Cardiac fibroblast (primary cell): ENCODE measurements at regions not wholly inside any gene's neighbourhood (a gene's known extent, or its start where the extent isn't known, plus 50 kb on each side); places are given as distances from the start of the nearest gene placed in this dataset.

Experiments used
- DNase-seq, 2 donors: peaks; one replicate each; pipeline versions ENCODE4 v3.0.0 to v3.0.0-alpha.2; 2010; ENCODE audit warnings: low read depth in 2 of 2
- H3K4me3 ChIP-seq, 2 donors: replicated peaks in 1 of 2; 1 replicate in 1 of 2; 2 replicates in 1 of 2; pipeline ENCODE4 v1.5.1; 2011; ENCODE audit warnings: low read depth in 2 of 2, low read length in 2 of 2, mild to moderate bottlenecking in 2 of 2, moderate library complexity in 1 of 2
- TF ChIP-seq, protein P1 (sequence below): IDR thresholded peaks from one replicate; pipeline ENCODE4 v1.5.1; 2011; ENCODE audit warnings: low read depth, mild to moderate bottlenecking, low read length, inconsistent platforms

DNA sequence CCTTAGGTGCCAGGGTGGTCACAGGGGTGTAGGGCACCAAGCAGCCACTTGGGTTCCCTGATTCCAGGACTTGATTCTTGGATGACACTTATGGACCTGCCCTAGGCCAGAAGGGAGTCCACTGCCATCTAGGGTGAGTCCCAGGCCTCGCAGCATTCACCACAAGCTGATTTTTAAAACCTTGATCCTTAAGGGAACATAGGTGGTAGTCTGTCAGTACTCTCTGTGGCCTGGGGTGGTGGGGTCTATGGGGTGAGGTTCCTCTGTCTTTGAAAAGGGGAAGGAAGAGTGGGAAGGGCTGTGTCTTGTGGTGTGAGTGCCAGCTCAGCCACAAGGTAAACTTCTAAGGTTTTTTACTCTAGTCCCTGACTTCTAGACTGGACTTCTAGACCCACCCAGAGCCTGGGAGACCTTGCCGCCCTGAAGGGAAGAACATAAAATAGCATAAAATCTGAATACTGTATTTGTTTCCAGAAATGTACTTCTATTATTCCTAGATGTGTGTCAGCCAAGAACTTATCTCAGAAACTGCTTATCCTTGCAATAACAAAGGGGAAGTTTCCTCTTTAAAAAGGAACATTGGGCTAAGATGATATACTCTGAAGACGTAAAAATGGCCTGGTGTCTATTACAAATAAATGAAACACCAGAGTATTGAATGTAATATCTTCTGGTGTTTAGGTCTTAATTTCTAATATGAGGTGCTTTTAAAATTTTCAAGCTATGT is 757.3 kb downstream of the LTN1 start:
- DNase-seq, result peak in 1 of 2 donors; percentile 63
- TF ChIP-seq, protein P1, sequence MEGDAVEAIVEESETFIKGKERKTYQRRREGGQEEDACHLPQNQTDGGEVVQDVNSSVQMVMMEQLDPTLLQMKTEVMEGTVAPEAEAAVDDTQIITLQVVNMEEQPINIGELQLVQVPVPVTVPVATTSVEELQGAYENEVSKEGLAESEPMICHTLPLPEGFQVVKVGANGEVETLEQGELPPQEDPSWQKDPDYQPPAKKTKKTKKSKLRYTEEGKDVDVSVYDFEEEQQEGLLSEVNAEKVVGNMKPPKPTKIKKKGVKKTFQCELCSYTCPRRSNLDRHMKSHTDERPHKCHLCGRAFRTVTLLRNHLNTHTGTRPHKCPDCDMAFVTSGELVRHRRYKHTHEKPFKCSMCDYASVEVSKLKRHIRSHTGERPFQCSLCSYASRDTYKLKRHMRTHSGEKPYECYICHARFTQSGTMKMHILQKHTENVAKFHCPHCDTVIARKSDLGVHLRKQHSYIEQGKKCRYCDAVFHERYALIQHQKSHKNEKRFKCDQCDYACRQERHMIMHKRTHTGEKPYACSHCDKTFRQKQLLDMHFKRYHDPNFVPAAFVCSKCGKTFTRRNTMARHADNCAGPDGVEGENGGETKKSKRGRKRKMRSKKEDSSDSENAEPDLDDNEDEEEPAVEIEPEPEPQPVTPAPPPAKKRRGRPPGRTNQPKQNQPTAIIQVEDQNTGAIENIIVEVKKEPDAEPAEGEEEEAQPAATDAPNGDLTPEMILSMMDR, result peak; percentile 16

DNA sequence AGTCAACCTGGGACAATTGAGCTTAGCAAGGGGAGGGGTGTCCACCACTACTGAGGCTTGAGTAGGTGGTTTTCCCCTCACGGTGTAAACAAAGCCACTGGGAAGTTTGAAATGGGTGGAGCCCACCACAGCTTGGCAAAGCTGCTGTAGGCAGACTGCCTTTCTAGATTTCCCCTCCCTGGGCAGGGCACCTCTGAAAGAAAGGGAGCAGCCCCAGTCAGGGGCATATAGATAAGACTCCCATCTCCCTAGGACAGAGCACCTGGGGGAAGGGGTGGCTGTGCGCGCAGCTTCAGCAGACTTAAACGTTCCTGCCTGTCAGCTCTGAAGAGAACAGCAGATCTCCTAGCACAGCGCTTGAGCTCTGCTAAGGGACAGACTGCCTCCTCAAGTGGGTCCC is 758.4 kb downstream of the LTN1 start:
- TF ChIP-seq, protein P1, result no peak
- DNase-seq, result no peak
- H3K4me3 ChIP-seq, result no peak overlapping the region

More for the DNA sequence above, 757.3 kb downstream of the LTN1 start:
- no peak overlapping the region for H3K4me3 ChIP-seq

DNA sequence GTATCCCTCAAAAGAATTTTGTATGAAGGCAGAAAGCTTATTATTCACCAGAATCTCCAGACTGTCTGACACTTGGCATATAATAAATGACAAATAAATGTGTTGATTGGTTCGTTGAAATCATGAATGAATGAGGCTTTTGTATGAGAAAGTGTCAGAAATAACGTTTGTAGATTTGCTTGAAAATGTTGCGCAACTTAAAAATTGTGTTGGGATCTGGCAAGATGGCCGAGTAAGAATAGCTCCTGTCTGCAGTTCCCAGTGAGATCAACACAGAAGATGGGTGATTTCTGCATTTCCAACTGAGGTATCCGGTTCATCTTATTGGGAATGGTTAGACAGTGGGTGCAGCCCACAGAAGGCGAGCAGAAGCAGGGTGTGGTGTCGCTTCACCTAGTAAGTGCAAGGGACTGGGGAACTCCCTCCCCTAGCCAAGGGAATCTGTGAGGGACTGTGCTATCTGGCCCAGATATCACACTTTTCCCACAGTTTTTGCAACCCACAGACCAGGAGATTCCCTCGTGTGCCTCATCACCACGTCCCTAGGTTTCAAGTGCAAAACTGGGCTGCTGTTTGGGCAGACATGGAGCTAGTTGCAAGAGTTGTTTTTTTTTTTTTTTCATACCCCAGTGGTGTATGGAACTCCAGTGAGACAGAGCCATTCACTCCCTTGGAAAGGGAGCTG is 759.0 kb downstream of the LTN1 start:
- no peak for DNase-seq
- no peak overlapping the region for H3K4me3 ChIP-seq
- TF ChIP-seq, protein P1, result no peak

DNA sequence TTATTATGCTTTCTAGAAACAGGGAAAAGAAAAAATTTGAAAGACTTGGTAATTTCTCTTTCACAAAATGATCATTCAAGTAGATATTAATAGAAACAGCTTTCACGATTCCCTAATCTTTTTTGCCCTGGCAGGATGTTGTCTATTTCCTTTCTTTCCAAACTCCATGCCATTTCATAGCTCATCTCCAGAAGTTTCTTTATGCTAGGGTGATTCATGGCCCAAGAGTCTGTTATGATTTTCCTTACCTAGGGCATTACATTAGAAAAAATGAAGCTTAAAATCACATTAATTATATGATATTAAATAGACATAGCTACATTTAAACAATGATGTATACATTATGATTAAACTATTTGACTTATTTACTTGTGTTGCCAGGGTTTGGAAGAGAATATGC is 762.1 kb downstream of the LTN1 start:
- H3K4me3 ChIP-seq, result no peak overlapping the region
- TF ChIP-seq, protein P1, result no peak
- peak; percentile 44 to 60 for DNase-seq

DNA sequence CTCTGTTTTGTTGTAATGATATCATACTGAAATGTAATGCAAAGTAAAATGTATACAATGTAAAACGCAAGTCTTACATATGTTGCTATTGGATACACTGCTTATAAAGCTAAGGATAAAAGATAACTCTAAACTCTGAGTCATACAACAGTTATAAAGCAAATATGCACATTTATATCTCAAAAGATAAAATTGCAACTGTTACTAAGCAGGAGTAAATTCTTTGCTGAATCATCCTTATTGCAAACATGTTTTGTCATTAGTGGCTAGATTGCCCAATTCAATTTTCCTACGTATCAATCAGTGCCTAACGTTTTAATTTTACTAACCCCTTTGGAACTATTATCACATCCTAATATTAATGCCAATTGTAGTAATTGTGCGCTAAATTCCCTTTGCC is 762.9 kb downstream of the LTN1 start:
- DNase-seq, result peak; percentile 87
- TF ChIP-seq, protein P1, result no peak

DNA sequence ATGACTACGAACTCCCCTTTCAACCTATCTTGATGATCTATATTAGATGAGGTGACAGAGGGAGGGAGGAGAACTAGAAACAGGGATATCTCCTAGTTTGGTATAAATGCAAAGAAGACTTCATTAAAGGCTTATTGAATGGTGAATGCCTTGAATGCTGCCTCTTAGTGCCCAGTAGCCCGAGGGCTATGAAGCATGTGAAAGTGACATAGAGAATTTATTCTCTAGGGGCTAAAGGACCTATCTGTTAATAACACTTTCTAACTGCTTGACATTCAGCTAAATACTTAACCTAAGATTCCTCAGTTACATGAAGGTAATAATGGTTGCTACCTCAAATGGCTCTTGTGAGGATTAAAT is 764.1 kb downstream of the LTN1 start:
- TF ChIP-seq, protein P1, result no peak
- no peak overlapping the region for H3K4me3 ChIP-seq
- no peak for DNase-seq

More for the DNA sequence above, 762.9 kb downstream of the LTN1 start:
- H3K4me3 ChIP-seq, result no peak overlapping the region
